Neuronal stem cell (in vitro differentiated cells): ENCODE measurements at regions not wholly inside any gene's neighbourhood (a gene's known extent, or its start where the extent isn't known, plus 50 kb on each side); places are given as distances from the start of the nearest gene placed in this dataset.
A peak's percentile ranks its signal among the peaks of the same experiment; 100 is the strongest.

Experiments
- DNase-seq: peaks from one replicate; pipeline ENCODE4 v3.0.0-alpha.2; 2013; ENCODE audit warnings: low spot score
- H2AFZ ChIP-seq: one replicate; pipeline ENCODE4 v1.6.1; 2013; ENCODE audit warnings: mild to moderate bottlenecking, low read length, inconsistent platforms
- H2AK5ac ChIP-seq: 2 replicates; pipeline ENCODE4 v1.6.1; 2013; ENCODE audit warnings: low read depth, mild to moderate bottlenecking, inconsistent platforms, low read length, moderate library complexity, mixed read lengths
- H2BK120ac ChIP-seq: 2 replicates; pipeline ENCODE4 v1.6.1; 2013; ENCODE audit warnings: low read depth, mild to moderate bottlenecking, inconsistent platforms, low read length, moderate library complexity, mixed read lengths
- H2BK12ac ChIP-seq: one replicate; pipeline ENCODE4 v1.6.1; 2013; ENCODE audit warnings: low read length, inconsistent platforms
- H2BK15ac ChIP-seq: 2 replicates; pipeline ENCODE4 v1.6.1; 2013; ENCODE audit warnings: mild to moderate bottlenecking, low read length, inconsistent platforms, mixed read lengths
- H2BK5ac ChIP-seq: one replicate; pipeline ENCODE4 v1.6.1; 2013; ENCODE audit warnings: inconsistent platforms, mild to moderate bottlenecking, low read length, moderate library complexity
- H3K14ac ChIP-seq: one replicate; pipeline ENCODE4 v1.6.1; 2013; ENCODE audit warnings: low read length, inconsistent platforms
- H3K18ac ChIP-seq: 2 replicates; pipeline ENCODE4 v1.6.1; 2013; ENCODE audit warnings: low read length, inconsistent platforms
- H3K23ac ChIP-seq: 2 replicates; pipeline ENCODE4 v1.6.1; 2013; ENCODE audit warnings: low read depth, mild to moderate bottlenecking, mixed read lengths, low read length, inconsistent platforms; ENCODE audit not compliant: poor library complexity
- H3K27ac ChIP-seq: replicated peaks from 3 replicates; pipeline ENCODE4 v1.5.1; 2013; ENCODE audit warnings: low read length, inconsistent platforms
- H3K27me3 ChIP-seq, 3 experiments: 2 replicates each; pipeline ENCODE4 v1.6.1; 2013; ENCODE audit warnings: low read length in 3 of 3, mild to moderate bottlenecking in 2 of 3, inconsistent platforms in 1 of 3, low read depth in 1 of 3, mixed read lengths in 1 of 3, moderate library complexity in 1 of 3; ENCODE audit not compliant: control insufficient read depth in 3 of 3, insufficient read depth in 3 of 3
- H3K36me3 ChIP-seq, 2 donors: replicated peaks in 1 of 2; 2 replicates each; pipeline ENCODE4 v1.6.1; 2013; ENCODE audit warnings: low read length in 2 of 2; ENCODE audit not compliant: control insufficient read depth in 2 of 2, insufficient read depth in 2 of 2
- H3K4ac ChIP-seq: 2 replicates; pipeline ENCODE4 v1.6.1; 2013; ENCODE audit warnings: inconsistent platforms, mild to moderate bottlenecking, low read length, moderate library complexity
- H3K4me1 ChIP-seq, 2 donors: 1 replicate in 1 of 2; 2 replicates in 1 of 2; pipeline ENCODE4 v1.6.1; 2013; ENCODE audit warnings: low read length in 2 of 2, low read depth in 1 of 2; ENCODE audit not compliant: control insufficient read depth in 2 of 2, insufficient read depth in 1 of 2
- H3K4me2 ChIP-seq: one replicate; pipeline ENCODE4 v1.6.1; 2013; ENCODE audit warnings: mild to moderate bottlenecking, low read length, inconsistent platforms; ENCODE audit not compliant: insufficient read depth, poor library complexity, severe bottlenecking
- H3K4me3 ChIP-seq, 2 donors: 2 replicates each; pipeline ENCODE4 v1.5.1; 2013; ENCODE audit warnings: low read length in 2 of 2, mild to moderate bottlenecking in 2 of 2, inconsistent platforms in 1 of 2, moderate library complexity in 1 of 2
- H3K79me1 ChIP-seq: one replicate; pipeline ENCODE4 v1.6.1; 2013; ENCODE audit warnings: low read depth, mild to moderate bottlenecking, inconsistent platforms, low read length, moderate library complexity
- H3K9ac ChIP-seq: one replicate; pipeline ENCODE4 v1.6.1; 2013; ENCODE audit warnings: mild to moderate bottlenecking, low read depth, low read length, inconsistent platforms; ENCODE audit not compliant: poor library complexity
- H3K9me3 ChIP-seq, 2 donors: replicated peaks in 1 of 2; 2 replicates each; pipeline versions ENCODE3 to v1.6.1; 2013; ENCODE audit warnings: low read length in 2 of 2, mild to moderate bottlenecking in 2 of 2, inconsistent platforms in 1 of 2, low read depth in 1 of 2, mixed read lengths in 1 of 2, moderate library complexity in 1 of 2; ENCODE audit not compliant: control insufficient read depth in 2 of 2, insufficient read depth in 1 of 2
- H4K8ac ChIP-seq: one replicate; pipeline ENCODE4 v1.6.1; 2013; ENCODE audit warnings: low read depth, mild to moderate bottlenecking, inconsistent platforms, low read length, moderate library complexity
- H4K91ac ChIP-seq: one replicate; pipeline ENCODE4 v1.6.1; 2013; ENCODE audit warnings: low read length, low read depth, mild to moderate bottlenecking, inconsistent platforms; ENCODE audit not compliant: poor library complexity
- WGBS, 2 donors: extraction: QIAGEN DNeasy Blood & Tissue Kit; methylation state at CpG; one replicate each; pipeline ENCODE4 v1.1.7; 2013; ENCODE audit warnings: missing lambda C conversion rate in 2 of 2, mixed read lengths in 1 of 2; ENCODE audit not compliant: insufficient read length in 2 of 2, insufficient replicate concordance in 1 of 2; ENCODE audit errors: extremely low coverage in 2 of 2; 5-methylcytosine and 5-hydroxymethylcytosine counted together

DNA sequence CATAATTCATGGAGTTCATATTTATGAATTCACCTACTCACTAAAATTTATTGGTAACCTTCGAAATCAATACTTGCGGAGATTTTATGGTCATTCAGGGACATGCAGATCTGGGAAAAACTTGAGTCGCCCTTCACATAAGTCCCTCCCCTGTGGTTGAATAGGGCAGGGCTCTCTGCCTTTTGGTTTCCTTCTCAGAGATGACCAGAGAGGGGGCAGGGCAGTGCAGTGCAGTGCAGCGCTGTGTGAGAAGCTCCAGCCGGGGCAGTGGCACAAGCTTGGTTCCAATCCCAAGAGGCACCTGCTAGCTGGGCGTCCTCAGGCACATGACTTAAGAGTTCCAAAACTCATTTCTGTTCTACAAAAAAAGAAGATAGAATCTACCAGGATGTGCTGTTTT, 274.4 kb upstream of the RAB6C start:
- H4K91ac ChIP-seq, result no peak overlapping the region
- H2BK120ac ChIP-seq, result no peak overlapping the region
- no peak overlapping the region for H4K8ac ChIP-seq
- WGBS, 2 donors, result no CpG with 5 or more reads among the region's 6 CpGs
- no peak overlapping the region for H3K14ac ChIP-seq
- H3K4me2 ChIP-seq, result no peak overlapping the region
- H3K9me3 ChIP-seq, result no peaks in the 10 kb centered on the region
- no peak overlapping the region for H3K27ac ChIP-seq
- no peak overlapping the region for H2AFZ ChIP-seq
- H3K9ac ChIP-seq, result no peak overlapping the region
- peak overlapping the region; percentile 46 for H3K18ac ChIP-seq
- no peaks in the 10 kb centered on the region for H3K79me1 ChIP-seq
- H2BK12ac ChIP-seq, result no peak overlapping the region
- no peak overlapping the region for H2BK15ac ChIP-seq
- H3K27me3 ChIP-seq, result no peaks in the 10 kb centered on the region
- no peak overlapping the region for H3K4me3 ChIP-seq
- no peak for DNase-seq
- H3K36me3 ChIP-seq, result no peaks in the 10 kb centered on the region
- no peak overlapping the region for H3K23ac ChIP-seq
- H2BK5ac ChIP-seq, result no peak overlapping the region
- H3K4ac ChIP-seq, result no peak overlapping the region
- H3K4me1 ChIP-seq, result peaks cover 0 to 1% of the 10 kb centered on the region in 2 donors
- H2AK5ac ChIP-seq, result no peak overlapping the region

DNA sequence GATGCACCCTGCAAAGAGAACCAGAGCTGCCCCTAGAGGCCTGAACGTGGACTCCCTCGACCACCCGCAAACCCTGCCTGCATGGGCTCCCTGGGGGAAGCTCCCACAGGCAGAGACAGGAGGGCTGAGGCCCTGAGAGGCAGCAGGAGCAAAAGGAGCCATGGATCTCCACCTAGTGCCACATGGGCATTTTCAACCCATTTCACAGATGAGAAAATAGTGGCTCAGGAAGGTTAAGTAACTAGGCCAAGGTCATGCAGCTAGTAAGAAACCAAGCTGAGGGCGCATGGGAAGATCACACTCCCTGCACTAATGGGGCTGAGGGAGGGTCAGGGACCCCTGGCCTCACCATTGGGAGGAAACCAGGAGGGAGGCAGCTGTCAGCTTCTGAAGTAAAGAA, 271.7 kb upstream of the RAB6C start:
- Histone ChIP-seq H3K18ac (no peak overlapping the region), H3K36me3 (no peaks in the 10 kb centered on the region), H3K9me3 (no peaks in the 10 kb centered on the region), H3K4me3 (no peak overlapping the region), H3K23ac (no peak overlapping the region), H2BK15ac (no peak overlapping the region), H2AFZ (no peak overlapping the region), H3K27ac (no peak overlapping the region), H3K14ac (no peak overlapping the region), H2BK120ac (no peak overlapping the region), H3K79me1 (no peaks in the 10 kb centered on the region), H2AK5ac (peak overlapping the region; percentile 71), H3K9ac (no peak overlapping the region), H4K8ac (no peak overlapping the region), H3K4me2 (no peak overlapping the region), H3K27me3 (no peaks in the 10 kb centered on the region), H3K4me1 (peaks cover 0 to 1% of the 10 kb centered on the region in 2 donors), H3K4ac (no peak overlapping the region), H4K91ac (no peak overlapping the region), H2BK12ac (no peak overlapping the region), H2BK5ac (no peak overlapping the region)
- no CpG with 5 or more reads among the region's 4 CpGs for WGBS, 2 donors
- DNase-seq, result no peak

- DNase-seq, result no peak
- Histone ChIP-seq H2AFZ (no peak overlapping the region), H3K4ac (no peak overlapping the region), H3K4me2 (no peak overlapping the region), H4K91ac (no peak overlapping the region), H3K4me3 (no peak overlapping the region), H3K36me3 (no peaks in the 10 kb centered on the region), H3K27ac (no peak overlapping the region), H3K18ac (peak overlapping the region; percentile 92), H2BK120ac (no peak overlapping the region), H2BK12ac (no peak overlapping the region), H3K9me3 (no peaks in the 10 kb centered on the region), H2BK15ac (no peak overlapping the region), H2BK5ac (peak overlapping the region; percentile 6), H3K9ac (no peak overlapping the region), H3K14ac (no peak overlapping the region), H3K27me3 (no peaks in the 10 kb centered on the region), H3K79me1 (no peaks in the 10 kb centered on the region), H4K8ac (no peak overlapping the region), H3K23ac (no peak overlapping the region), H3K4me1 (peaks cover 0 to 1% of the 10 kb centered on the region in 2 donors), H2AK5ac (peak overlapping the region; percentile 71)
- WGBS, 2 donors, result no CpG with 5 or more reads among the region's 20 CpGs
Measured at GRCh38 chr2:129708221-129708967, 271.1 kb upstream of the RAB6C start.

DNA sequence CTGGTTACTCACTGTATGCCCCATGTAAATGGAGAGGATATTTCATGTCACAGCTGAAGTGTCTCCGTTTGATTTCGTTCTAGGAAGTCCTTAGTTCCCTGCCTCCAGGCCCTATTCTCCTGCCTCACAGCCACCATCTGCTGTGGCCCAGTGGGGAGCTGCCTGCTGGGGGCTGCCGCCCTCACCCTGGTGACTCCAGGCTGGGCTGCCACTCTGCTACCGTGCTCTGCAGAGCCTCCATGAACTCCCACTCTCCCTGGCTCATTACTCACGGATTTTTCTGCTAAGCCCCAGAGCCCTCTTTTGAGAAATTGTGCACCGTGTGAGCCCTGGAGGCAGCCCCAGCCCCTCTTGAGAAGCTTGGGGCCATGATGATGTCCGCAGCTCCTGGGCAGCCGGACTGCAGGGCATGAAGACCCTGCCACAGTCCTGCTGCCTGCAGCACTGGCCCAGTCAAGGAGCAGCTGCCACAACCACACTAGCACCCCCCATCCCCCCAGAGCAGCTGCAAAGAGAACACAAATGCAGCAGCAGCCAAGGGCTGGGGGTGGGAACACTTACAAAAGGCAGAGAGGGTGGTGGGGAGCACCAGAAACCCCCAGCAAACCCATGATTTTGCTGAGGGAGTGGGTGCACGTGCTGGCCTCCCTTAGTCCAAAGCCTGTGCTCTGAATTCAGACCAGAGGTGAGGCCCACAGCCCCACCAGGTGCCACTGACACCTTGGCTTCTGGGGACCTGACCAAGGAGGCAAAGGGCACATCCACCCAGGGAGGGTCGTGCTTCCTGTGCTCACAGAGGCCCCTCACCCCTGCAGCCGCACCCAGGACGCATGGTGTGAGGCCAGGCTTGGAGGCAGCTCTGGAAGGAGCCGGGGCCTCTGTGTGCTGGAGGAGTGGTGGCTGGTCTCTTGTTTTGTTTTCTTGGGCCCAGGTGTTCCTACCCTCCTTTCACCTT, 270.2 kb upstream of the RAB6C start:
- no peak overlapping the region for H3K27ac ChIP-seq
- no peak for DNase-seq

More for the DNA sequence above, 270.2 kb upstream of the RAB6C start:
- peaks cover 0 to 1% of the 10 kb centered on the region in 2 donors for H3K4me1 ChIP-seq
- peak overlapping the region; percentile 46 for H2BK12ac ChIP-seq
- no peak overlapping the region for H4K8ac ChIP-seq
- peak overlapping the region; percentile 1 for H2BK120ac ChIP-seq
- H3K36me3 ChIP-seq, result no peaks in the 10 kb centered on the region
- no peak overlapping the region for H2AFZ ChIP-seq
- peak overlapping the region; percentile 35 for H3K18ac ChIP-seq
- no peaks in the 10 kb centered on the region for H3K27me3 ChIP-seq
- H4K91ac ChIP-seq, result no peak overlapping the region
- no peak overlapping the region for H3K4me2 ChIP-seq
- H3K9ac ChIP-seq, result no peak overlapping the region
- no CpG with 5 or more reads among the region's 13 CpGs for WGBS, 2 donors
- H3K4ac ChIP-seq, result no peak overlapping the region
- H3K14ac ChIP-seq, result no peak overlapping the region
- peak overlapping the region; percentile 6 for H2BK5ac ChIP-seq
- no peak overlapping the region for H2BK15ac ChIP-seq
- H2AK5ac ChIP-seq, result no peak overlapping the region
- H3K23ac ChIP-seq, result no peak overlapping the region
- H3K79me1 ChIP-seq, result no peaks in the 10 kb centered on the region
- no peaks in the 10 kb centered on the region for H3K9me3 ChIP-seq
- H3K4me3 ChIP-seq, result no peak overlapping the region
